GM13976 (cell line): ENCODE measurements at regions not wholly inside any gene's neighbourhood (a gene's known extent, or its start where the extent isn't known, plus 50 kb on each side); places are given as distances from the start of the nearest gene placed in this dataset.

Experiments used
- DNase-seq: peaks from one replicate; pipeline ENCODE4 v3.0.0; 2012; ENCODE audit warnings: low spot score
- CTCF ChIP-seq: IDR thresholded peaks from 2 replicates; pipeline ENCODE4 v1.5.1; 2012; ENCODE audit warnings: borderline replicate concordance, mild to moderate bottlenecking; ENCODE audit not compliant: insufficient read depth; ENCODE audit errors: extremely low read depth, missing control alignments, control extremely low read depth
- in situ Hi-C: fragments of 300-500 bp; cut with MboI; formaldehyde crosslinking; loops from one replicate; pipeline ENCODE4 v1.12.0; 2022; ENCODE audit warnings: low sequenced_read_pairs, mixed read lengths, inconsistent platforms; ENCODE audit not compliant: unreplicated experiment

DNA sequence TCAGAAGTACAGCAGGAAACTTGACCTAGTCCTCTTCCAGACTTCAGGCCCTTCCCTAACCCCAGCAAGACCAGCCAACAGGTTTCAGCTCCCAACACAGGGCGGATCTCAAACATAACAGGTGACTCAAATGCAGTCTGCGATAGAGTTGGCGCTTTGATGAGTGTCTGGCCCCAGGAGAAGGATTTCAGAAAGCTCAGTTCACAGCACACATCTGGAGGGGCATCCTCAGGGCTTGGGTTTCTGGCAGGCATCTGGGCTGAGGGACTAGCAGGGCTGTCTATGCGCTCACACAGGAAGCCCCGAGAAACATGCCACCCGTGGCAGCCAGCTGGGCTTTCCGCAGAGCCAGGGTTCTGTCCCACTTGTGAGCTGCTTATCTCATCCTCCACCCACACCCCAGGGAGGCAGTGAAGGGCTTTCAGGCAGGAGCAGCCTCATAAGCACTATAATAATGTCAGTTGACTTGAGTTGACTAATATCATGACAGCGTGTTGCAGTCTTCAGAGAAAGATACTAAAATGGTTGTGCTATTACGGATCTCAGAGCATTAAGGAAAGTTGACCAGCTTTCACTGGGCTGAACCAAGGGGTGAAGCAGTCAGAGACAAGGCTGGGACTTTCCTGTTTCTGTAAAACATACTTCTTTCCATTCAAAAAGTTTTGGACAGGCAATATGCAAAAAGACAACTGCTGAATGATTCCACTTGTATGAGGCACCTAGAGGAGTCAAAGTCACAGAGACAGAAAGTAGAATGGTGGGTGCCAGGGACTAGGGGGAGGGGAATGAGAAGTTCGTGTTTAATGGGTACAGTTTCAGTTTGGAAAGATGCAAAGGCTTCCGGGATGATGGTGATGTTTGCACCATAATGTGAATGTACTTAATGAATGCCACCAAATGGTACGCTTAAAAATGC lies 233.0 kb upstream of the IRF2BP2 start:
- peak; percentile 69 for DNase-seq

DNA sequence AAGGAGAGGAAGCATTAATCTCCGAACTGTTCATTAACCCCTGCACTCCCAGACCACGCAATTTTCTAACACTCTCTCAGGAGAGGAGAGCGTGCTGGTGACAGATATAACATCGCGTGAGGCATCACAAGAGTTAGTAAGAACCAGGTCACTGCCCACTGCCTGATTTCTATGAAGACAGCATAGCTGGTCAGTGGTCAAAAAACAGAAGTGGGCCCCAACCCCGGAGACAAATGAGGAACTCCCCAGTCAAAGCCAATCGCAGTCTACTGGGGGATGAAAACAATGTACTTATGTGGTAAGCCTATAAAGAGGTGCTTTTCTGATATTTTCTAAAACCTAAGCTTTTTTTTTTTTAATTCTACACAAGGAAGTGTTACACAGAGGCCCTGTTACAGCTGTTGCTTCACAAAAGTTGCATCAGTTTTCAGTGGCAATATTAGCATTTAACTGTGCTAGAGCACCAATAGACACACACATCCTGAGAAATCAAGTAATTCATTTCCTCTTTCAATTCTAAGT lies 231.8 kb upstream of the IRF2BP2 start:
- no peak for TF ChIP-seq CTCF
- in situ Hi-C loops: loop anchor here (10.0 to 25.0 kb wide), 4 partner anchors 104 to 347 kb away; partner anchors contain the start of gene IRF2BP2
- DNase-seq: peak; percentile 72

More for the DNA sequence above, 233.0 kb upstream of the IRF2BP2 start:
- no peak for TF ChIP-seq CTCF
- in situ Hi-C loops: loop anchor here (10.0 to 25.0 kb wide), 4 partner anchors 106 to 348 kb away; partner anchors contain the start of gene IRF2BP2

DNA sequence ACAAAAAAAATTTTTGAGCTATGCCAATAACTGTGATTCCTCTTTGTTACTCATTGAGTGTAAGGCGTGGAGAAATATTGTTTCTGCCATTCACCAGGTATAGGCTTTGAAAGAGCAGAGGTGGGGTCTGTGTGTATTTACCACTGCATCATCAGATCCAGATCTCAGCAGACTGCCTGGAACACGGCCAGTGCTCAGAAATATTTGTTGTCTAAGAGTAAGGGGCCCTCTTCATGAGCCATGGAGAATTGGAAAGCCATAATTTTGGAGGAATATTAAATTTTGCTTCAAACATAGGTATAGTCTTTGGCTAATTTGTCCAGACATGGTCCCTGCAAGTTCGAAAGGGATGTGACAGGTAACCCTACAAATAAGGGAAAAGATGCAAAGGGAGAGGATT lies 231.3 kb upstream of the IRF2BP2 start:
- DNase-seq: no peak
- in situ Hi-C loops: loop anchor here (10.0 to 25.0 kb wide), 4 partner anchors 104 to 346 kb away; partner anchors contain the start of gene IRF2BP2
- TF ChIP-seq CTCF: no peak

DNA sequence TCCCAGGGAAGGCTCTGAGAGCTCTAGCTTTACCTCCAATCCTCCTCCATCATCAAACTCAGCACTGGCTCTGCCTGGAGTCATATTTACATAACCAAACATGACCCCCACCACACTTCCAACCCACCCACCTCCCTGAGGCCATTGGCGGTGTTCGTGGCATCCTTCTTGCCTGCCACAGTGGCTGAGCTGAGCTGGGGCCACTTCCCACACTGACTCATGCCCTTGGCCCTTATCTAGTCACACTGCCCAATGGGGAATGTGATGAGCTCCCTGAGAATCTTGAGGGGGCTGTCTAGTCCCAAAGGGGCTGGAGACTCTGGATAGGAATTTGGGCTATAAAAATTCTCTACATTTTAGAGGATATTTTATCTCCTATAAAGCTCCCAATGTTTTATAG lies 230.9 kb upstream of the IRF2BP2 start:
- in situ Hi-C loops: loop anchor here (10.0 to 25.0 kb wide), 4 partner anchors 104 to 346 kb away; partner anchors contain the start of gene IRF2BP2
- TF ChIP-seq CTCF: no peak
- DNase-seq: no peak

DNA sequence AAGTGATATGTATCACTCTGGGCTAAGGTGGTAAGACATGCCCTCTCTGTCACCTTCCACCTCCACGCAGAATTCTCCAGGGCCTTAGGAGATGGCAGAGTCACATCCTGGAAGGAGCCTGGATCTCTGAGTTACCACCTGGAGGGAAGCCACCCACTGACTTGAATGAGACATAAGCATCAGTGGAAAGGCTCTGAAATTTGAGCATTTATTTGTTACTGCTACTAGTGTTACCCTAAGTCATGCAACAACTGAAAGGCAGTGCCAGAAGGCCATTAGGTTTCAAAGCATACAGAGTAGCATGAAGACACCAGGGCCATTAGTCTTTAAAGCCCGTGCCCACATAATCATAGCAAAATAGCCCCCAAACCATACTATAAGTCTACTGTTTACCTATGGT lies 230.3 kb upstream of the IRF2BP2 start:
- DNase-seq: no peak
- in situ Hi-C loops: loop anchor here (10.0 to 25.0 kb wide), 4 partner anchors 103 to 345 kb away; partner anchors contain the start of gene IRF2BP2
- no peak for TF ChIP-seq CTCF

- in situ Hi-C loops: loop anchor here (10.0 to 25.0 kb wide), 4 partner anchors 102 to 345 kb away; partner anchors contain the start of gene IRF2BP2
- no peak for TF ChIP-seq CTCF
- no peak for DNase-seq
Measured at GRCh38 chr1:234839663-234840062, 229.7 kb upstream of the IRF2BP2 start.
